Activated CD8-positive, alpha-beta memory T cell treated with anti-CD3 and anti-CD28 coated beads for 1 hour (primary cell): ENCODE measurements at regions not wholly inside any gene's neighbourhood (a gene's known extent, or its start where the extent isn't known, plus 50 kb on each side); places are given as distances from the start of the nearest gene placed in this dataset.

Experiments
- DNase-seq, 2 donors: peaks; one replicate each; pipeline ENCODE4 v3.0.0-alpha.2; 2020; ENCODE audit warnings: low read depth in 1 of 2; ENCODE audit errors: extremely low read depth in 1 of 2

DNA sequence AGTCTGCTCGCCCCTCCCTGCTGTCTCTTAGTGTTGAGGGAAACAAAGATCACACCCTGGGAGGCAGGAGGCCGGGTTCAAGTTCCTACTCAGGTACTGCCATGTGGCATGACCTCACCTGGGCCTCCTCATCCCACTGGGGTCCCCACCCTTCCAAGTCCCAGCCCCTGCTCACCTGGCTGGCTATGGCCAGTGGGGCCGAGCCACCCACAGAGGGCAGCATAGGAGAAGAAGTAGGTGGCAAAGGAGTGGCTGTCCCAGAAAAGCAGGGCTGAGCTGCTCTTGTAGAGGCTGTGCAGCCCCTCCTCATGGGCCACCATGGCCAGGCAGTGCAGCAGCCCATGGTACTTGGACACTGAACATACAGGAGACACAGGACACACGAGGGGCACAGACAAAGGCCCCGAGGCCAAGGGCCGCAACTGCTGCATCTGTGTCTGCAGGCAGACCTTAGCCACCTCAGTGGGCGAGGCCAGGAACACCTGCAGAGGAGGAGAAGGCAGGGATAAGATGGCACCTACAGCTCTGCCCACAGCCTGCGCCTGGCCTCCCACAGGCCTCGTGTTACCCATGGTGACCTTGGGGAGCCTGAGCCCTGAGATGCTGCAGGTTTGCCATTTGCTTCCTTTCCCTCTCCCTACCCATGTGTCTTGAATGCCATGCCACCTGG is 50.6 kb upstream of the MPEG1 start:
- no peak for DNase-seq
